SK-N-MC (cell line): ENCODE measurements at regions not wholly inside any gene's neighbourhood (a gene's known extent, or its start where the extent isn't known, plus 50 kb on each side); places are given as distances from the start of the nearest gene placed in this dataset.
"Not testable (repeated sequence)": the region's sequence is repeated elsewhere in the genome, so short reads cannot be mapped to it uniquely, and the experiment has no call there.

ENCODE experiments used
- EZH2 ChIP-seq: fragments of 200-600 bp; sonication (generic); IDR thresholded peaks from one replicate; pipeline ENCODE4 v1.6.1; 2017; ENCODE audit warnings: antibody characterized with exemption
- POLR2AphosphoS5 ChIP-seq: IDR thresholded peaks from 2 replicates; pipeline ENCODE4 v1.6.1; 2012; ENCODE audit warnings: mild to moderate bottlenecking, low read depth, low read length, borderline replicate concordance

DNA sequence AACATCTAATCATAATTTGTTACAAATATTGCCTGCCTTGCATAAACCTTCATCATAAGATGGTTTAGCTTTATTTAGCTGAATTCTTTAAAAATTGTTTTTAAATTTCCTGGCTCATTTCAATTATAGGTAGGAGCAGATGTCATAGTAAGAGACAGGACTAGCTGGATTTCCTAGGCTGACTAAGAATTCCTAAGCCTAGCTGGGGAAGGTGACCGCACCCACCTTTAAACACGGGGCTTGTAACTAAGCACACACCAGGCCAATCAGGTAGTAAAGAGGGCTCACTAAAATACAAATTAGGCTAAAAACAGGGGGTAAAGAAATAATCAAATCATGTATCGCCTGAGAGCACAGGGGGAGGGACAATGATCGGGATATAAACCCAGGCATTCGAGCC is 96.6 kb upstream of the PRDM9 start:
- TF ChIP-seq POLR2AphosphoS5, EZH2: not testable (repeated sequence)
